GM23248 (cell line): ENCODE measurements at regions not wholly inside any gene's neighbourhood (a gene's known extent, or its start where the extent isn't known, plus 50 kb on each side); places are given as distances from the start of the nearest gene placed in this dataset.
"Not testable (repeated sequence)": the region's sequence is repeated elsewhere in the genome, so short reads cannot be mapped to it uniquely, and the experiment has no call there.

Experiments
- DNase-seq: peaks from one replicate; pipeline ENCODE4 v3.0.0-alpha.2; 2015
- H2AFZ ChIP-seq: fragments of 200-600 bp; sonication (generic); 2 replicates; pipeline ENCODE4 v1.6.1; 2016; ENCODE audit warnings: antibody characterized with exemption
- H3F3A ChIP-seq: fragments of 200-600 bp; sonication (generic); 2 replicates; pipeline ENCODE4 v1.6.1; 2016; ENCODE audit warnings: mild to moderate bottlenecking, antibody characterized with exemption, mixed run types; ENCODE audit not compliant: insufficient read depth
- H3K27ac ChIP-seq: fragments of 200-600 bp; sonication (generic); 2 replicates; pipeline ENCODE4 v1.5.1; 2016; ENCODE audit warnings: mild to moderate bottlenecking
- H3K27me3 ChIP-seq: fragments of 200-600 bp; sonication (generic); replicated peaks from 2 replicates; pipeline ENCODE4 v1.6.1; 2016; ENCODE audit warnings: mild to moderate bottlenecking; ENCODE audit not compliant: insufficient read depth
- H3K36me3 ChIP-seq: fragments of 200-600 bp; sonication (generic); 2 replicates; pipeline ENCODE4 v1.6.1; 2016; ENCODE audit warnings: low read depth, mild to moderate bottlenecking
- H3K4me1 ChIP-seq: fragments of 200-600 bp; sonication (generic); 2 replicates; pipeline ENCODE4 v1.6.1; 2016; ENCODE audit warnings: mild to moderate bottlenecking; ENCODE audit not compliant: insufficient read depth
- H3K4me2 ChIP-seq: fragments of 200-600 bp; sonication (generic); one replicate; pipeline ENCODE4 v1.6.1; 2016; ENCODE audit warnings: mild to moderate bottlenecking; ENCODE audit not compliant: unreplicated experiment
- H3K4me3 ChIP-seq: fragments of 200-600 bp; sonication (generic); 2 replicates; pipeline ENCODE4 v1.5.1; 2016; ENCODE audit warnings: mild to moderate bottlenecking
- H3K79me2 ChIP-seq: fragments of 200-600 bp; sonication (generic); 2 replicates; pipeline ENCODE4 v1.6.1; 2016; ENCODE audit warnings: mild to moderate bottlenecking; ENCODE audit not compliant: insufficient read depth
- H3K9ac ChIP-seq: fragments of 200-600 bp; sonication (generic); 2 replicates; pipeline ENCODE4 v1.6.1; 2016; ENCODE audit warnings: mild to moderate bottlenecking
- H3K9me2 ChIP-seq: fragments of 200-600 bp; sonication (generic); 2 replicates; pipeline ENCODE4 v1.6.1; 2016; ENCODE audit warnings: mixed run types, mild to moderate bottlenecking, moderate library complexity; ENCODE audit not compliant: insufficient read depth
- H3K9me3 ChIP-seq: fragments of 200-600 bp; sonication (generic); one replicate; pipeline ENCODE4 v1.6.1; 2017; ENCODE audit warnings: low read depth
- H4K20me1 ChIP-seq: fragments of 200-600 bp; sonication (generic); 2 replicates; pipeline ENCODE4 v1.6.0; 2016; ENCODE audit not compliant: insufficient read depth
- EZH2 ChIP-seq: fragments of 200-600 bp; sonication (generic); IDR thresholded peaks from 2 replicates; pipeline ENCODE4 v1.6.1; 2018; ENCODE audit warnings: antibody characterized with exemption, mild to moderate bottlenecking; ENCODE audit not compliant: insufficient read depth, poor library complexity, severe bottlenecking
- EZH2phosphoT487 ChIP-seq: fragments of 200-600 bp; sonication (generic); IDR thresholded peaks from 2 replicates; pipeline ENCODE4 v1.6.1; 2018; ENCODE audit warnings: antibody characterized with exemption, moderate library complexity, mild to moderate bottlenecking, low read depth; ENCODE audit not compliant: insufficient read depth
- WGBS, 2 experiments: methylation state at CpG; one replicate each; pipeline ENCODE4 v1.1.6; 2015 to 2017; ENCODE audit warnings: low lambda C conversion rate in 2 of 2, low coverage in 1 of 2; ENCODE audit errors: missing lambda C conversion rate in 2 of 2; 5-methylcytosine and 5-hydroxymethylcytosine counted together
- in situ Hi-C: fragments of 300-500 bp; cut with MboI; formaldehyde crosslinking; loops from 2 replicates; pipeline ENCODE4 v1.15.0; 2020

- WGBS, 2 experiments, result 31 to 39% methylated on average over 2 of the region's 2 CpGs
- H3K36me3 ChIP-seq, result no peaks in the 10 kb centered on the region
- H3K4me1 ChIP-seq, result no peaks in the 10 kb centered on the region
- no peak overlapping the region for H3K4me2 ChIP-seq
- H3K79me2 ChIP-seq, result no peaks in the 10 kb centered on the region
- no peak overlapping the region for H3K9ac ChIP-seq
- no peaks in the 10 kb centered on the region for H3K9me2 ChIP-seq
- no peaks in the 10 kb centered on the region for H3K9me3 ChIP-seq
- H2AFZ ChIP-seq, result no peak overlapping the region
- TF ChIP-seq EZH2 (no peak), EZH2phosphoT487 (no peak)
- no peaks in the 10 kb centered on the region for H3K27me3 ChIP-seq
- no peak overlapping the region for H3K4me3 ChIP-seq
- H4K20me1 ChIP-seq, result no peaks in the 10 kb centered on the region
- no peak for DNase-seq
- in situ Hi-C loops, result no loop called here
- H3F3A ChIP-seq, result no peaks in the 10 kb centered on the region
- H3K27ac ChIP-seq, result no peak overlapping the region
Observed at GRCh38 chr4:158397781-158398180, 123.9 kb upstream of the RXFP1 start.

GRCh38 chr4:158407961-158408360 is 113.7 kb upstream of the RXFP1 start:
- H3K9me2 ChIP-seq, DNase-seq, H3K4me1 ChIP-seq, H4K20me1 ChIP-seq, H3K27me3 ChIP-seq, H3K9me3 ChIP-seq, H3K79me2 ChIP-seq, in situ Hi-C loops, H3K4me3 ChIP-seq, H3K36me3 ChIP-seq, H3F3A ChIP-seq, H3K27ac ChIP-seq, H3K9ac ChIP-seq, H2AFZ ChIP-seq, H3K4me2 ChIP-seq: not testable (repeated sequence)
- 93 to 95% methylated on average over 18 to 29 of the region's 29 CpGs for WGBS, 2 experiments

GRCh38 chr4:158410272-158410671 is 111.4 kb upstream of the RXFP1 start:
- peak; percentile 49 for DNase-seq
- WGBS, 2 experiments, result 36 to 50% methylated on average over 3 of the region's 3 CpGs

GRCh38 chr4:158411269-158411668 is 110.4 kb upstream of the RXFP1 start:
- Histone ChIP-seq H3K9me3 (no peaks in the 10 kb centered on the region), H3K9ac (no peak overlapping the region)
- in situ Hi-C loops, result no loop called here

More at GRCh38 chr4:158410272-158410671, 111.4 kb upstream of the RXFP1 start:
- no peak overlapping the region for H3K9ac ChIP-seq
- H3K4me1 ChIP-seq, result no peaks in the 10 kb centered on the region
- no peaks in the 10 kb centered on the region for H3K9me3 ChIP-seq
- TF ChIP-seq EZH2phosphoT487, result no peak
- TF ChIP-seq EZH2, result no peak
- no peak overlapping the region for H3K4me3 ChIP-seq
- H3K27me3 ChIP-seq, result no peaks in the 10 kb centered on the region
- in situ Hi-C loops, result no loop called here
- no peaks in the 10 kb centered on the region for H3K36me3 ChIP-seq
- H3K9me2 ChIP-seq, result no peaks in the 10 kb centered on the region
- no peak overlapping the region for H3K27ac ChIP-seq
- H3K4me2 ChIP-seq, result no peak overlapping the region
- H2AFZ ChIP-seq, result no peak overlapping the region
- H3F3A ChIP-seq, result no peaks in the 10 kb centered on the region
- no peaks in the 10 kb centered on the region for H4K20me1 ChIP-seq
- no peaks in the 10 kb centered on the region for H3K79me2 ChIP-seq

GRCh38 chr4:158418679-158419078 is 103.0 kb upstream of the RXFP1 start:
- H3K9me2 ChIP-seq, in situ Hi-C loops, H4K20me1 ChIP-seq, H3K9me3 ChIP-seq, H3K4me3 ChIP-seq, H3K27me3 ChIP-seq, H3K9ac ChIP-seq, H3F3A ChIP-seq, DNase-seq, H3K79me2 ChIP-seq, H2AFZ ChIP-seq, H3K27ac ChIP-seq, H3K4me2 ChIP-seq, H3K4me1 ChIP-seq, H3K36me3 ChIP-seq: not testable (repeated sequence)
- WGBS, 2 experiments, result 89 to 90% methylated on average over 4 of the region's 4 CpGs

More at GRCh38 chr4:158411269-158411668, 110.4 kb upstream of the RXFP1 start:
- TF ChIP-seq EZH2 (no peak), EZH2phosphoT487 (no peak)
- 68 to 71% methylated on average over 2 of the region's 2 CpGs for WGBS, 2 experiments
- H3K4me3 ChIP-seq, result no peak overlapping the region
- no peaks in the 10 kb centered on the region for H3K9me2 ChIP-seq
- no peaks in the 10 kb centered on the region for H3F3A ChIP-seq
- no peaks in the 10 kb centered on the region for H3K36me3 ChIP-seq
- H3K27me3 ChIP-seq, result no peaks in the 10 kb centered on the region
- H2AFZ ChIP-seq, result no peak overlapping the region
- H3K4me1 ChIP-seq, result no peaks in the 10 kb centered on the region
- no peak overlapping the region for H3K4me2 ChIP-seq
- no peaks in the 10 kb centered on the region for H3K79me2 ChIP-seq
- H4K20me1 ChIP-seq, result no peaks in the 10 kb centered on the region
- DNase-seq, result no peak
- H3K27ac ChIP-seq, result no peak overlapping the region
